Fibroblast of upper back skin (primary cell): ENCODE measurements at regions not wholly inside any gene's neighbourhood (a gene's known extent, or its start where the extent isn't known, plus 50 kb on each side); places are given as distances from the start of the nearest gene placed in this dataset.
A peak's percentile ranks its signal among the peaks of the same experiment; 100 is the strongest.

Source experiments
- DNase-seq: peaks from one replicate; pipeline ENCODE4 v3.0.0-alpha.2; 2013

DNA sequence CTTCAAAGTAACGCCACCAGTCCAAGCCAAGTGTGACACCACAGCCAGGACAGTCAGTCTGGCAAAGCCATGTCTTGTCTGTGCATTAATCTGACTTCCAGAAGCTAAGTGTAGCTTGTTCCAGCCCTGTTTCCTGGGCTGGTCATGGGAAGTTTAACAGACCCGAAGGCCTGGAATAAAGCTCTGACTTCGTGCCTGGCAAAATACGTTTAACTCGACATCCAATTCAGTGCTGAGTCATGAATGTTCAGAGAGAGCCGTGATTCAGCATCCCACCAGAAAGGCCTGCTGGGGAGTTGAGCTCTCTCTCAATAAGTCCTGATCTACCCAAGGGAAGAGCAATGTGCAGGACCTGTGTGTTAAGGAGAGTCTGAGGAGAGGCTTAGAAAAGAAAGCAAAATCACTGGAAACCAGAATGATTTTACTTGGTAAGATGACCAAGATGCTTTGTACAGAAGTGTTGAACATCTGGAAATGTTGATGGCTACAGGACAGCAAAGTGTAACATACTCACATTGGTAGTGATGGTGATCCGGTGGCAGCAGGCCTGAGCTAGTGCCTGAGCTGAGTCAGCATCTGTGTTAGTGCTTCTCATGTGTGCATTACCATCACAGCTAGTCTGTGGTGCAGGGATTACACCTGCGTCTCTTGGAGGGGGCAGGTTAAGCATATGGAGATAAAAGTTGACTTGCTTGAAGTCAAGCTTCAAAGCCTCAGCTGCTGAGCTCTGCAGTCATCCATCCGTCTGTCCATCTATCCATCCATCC is 743.7 kb upstream of the HS6ST1 start:
- peak; percentile 13 for DNase-seq

- no peak for DNase-seq
These were observed 748.4 kb upstream of the HS6ST1 start for GRCh38 chr2:129067070-129067469.

DNA sequence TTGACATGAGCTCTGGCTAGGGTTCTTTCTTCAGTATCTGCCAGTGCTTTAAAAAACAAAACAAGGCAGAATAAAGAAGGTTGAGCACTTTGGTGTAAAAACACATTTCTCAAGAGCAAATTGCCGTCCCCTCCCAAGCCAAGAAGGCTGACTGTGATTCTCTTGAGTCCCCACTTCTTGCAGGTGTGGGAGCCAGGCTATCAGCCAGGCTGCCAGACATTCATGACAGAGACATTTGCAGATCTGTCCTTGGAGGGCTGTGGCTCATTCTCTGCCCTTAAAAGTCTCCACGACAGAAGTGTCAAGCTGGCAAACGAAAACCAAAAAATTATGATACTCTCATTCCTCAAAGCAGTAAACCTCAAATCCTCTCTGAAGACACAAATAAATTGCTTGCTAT is 749.3 kb upstream of the HS6ST1 start:
- DNase-seq: no peak

- DNase-seq: no peak
These were observed 749.9 kb upstream of the HS6ST1 start for GRCh38 chr2:129068543-129068942.

GRCh38 chr2:129069875-129070594 is 751.4 kb upstream of the HS6ST1 start:
- no peak for DNase-seq

GRCh38 chr2:129070663-129071062 is 752.0 kb upstream of the HS6ST1 start:
- no peak for DNase-seq

- no peak for DNase-seq
These were observed 752.9 kb upstream of the HS6ST1 start for GRCh38 chr2:129071531-129071930.

DNA sequence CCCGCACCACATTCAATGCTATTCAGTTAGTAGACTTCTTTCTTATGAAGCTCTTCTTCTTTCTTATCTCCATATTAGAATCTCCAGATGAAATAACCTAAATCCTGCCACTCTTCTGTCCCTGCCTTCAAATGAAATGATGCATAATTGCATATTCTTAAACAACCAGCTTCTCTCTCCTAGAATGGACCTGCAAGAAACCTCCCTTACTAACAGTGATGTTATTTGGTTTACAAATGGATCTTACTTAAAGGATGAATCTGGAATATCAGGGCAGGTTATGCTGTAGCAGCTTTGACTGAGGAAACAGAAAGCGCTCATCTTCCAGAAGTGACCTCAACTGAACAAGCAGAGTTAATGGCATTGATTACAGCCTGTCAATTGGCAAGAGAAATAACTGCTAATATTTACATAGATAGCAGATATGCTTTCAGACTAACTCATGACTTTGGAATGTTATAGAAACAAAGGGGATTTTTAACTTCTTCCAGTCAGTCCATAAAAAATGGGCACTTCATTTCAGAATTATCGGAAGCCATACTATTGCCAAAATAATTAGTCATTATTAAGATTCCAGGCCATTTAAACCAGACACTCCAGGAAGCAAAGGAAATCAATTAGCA is 755.7 kb upstream of the HS6ST1 start:
- no peak for DNase-seq

GRCh38 chr2:129078548-129078947 is 759.9 kb upstream of the HS6ST1 start:
- DNase-seq: no peak

GRCh38 chr2:129080715-129081476 is 762.2 kb upstream of the HS6ST1 start:
- DNase-seq: no peak

DNA sequence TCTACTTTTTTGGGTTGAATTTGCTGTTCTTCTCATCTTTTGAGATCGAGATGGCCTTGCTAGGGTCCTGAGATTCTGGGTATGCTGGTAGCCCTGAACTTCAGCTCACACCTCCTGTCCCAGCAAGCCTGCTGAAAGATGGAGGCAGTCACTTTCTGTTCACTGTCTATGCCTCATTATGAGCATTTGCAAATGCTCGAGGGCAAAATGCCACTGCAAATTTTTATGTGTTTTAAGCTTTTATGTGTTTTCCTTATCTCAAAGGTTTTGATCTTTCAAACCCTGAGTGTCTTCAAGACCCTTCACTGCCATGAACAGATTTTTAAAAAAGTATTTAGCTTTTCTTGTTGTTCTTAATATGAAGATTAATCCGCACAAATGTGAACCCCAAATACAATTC is 766.7 kb upstream of the HS6ST1 start:
- DNase-seq: no peak

GRCh38 chr2:129087133-129087813 is 768.6 kb upstream of the HS6ST1 start:
- DNase-seq: peak; percentile 46

- no peak for DNase-seq
These were observed 773.0 kb upstream of the HS6ST1 start for GRCh38 chr2:129091620-129092019.

DNA sequence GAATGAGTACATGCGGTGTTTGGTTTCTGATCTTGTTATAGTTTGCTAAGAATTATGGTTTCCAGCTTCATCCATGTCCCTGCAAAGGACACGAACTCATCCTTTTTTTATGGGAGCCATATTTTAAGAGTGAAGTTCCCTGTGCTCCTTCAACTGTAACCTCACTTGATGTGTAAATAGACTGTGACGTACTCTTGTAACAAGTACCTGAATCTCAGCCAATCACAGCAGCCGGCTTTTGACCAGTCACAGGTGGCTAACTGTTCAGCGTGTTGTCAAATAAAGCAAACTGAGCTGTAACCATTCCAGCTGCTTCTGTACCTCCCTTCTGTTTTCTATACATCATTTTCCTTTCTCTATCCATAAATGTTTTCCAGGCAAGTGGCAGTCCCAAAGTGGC is 774.3 kb upstream of the HS6ST1 start:
- no peak for DNase-seq

DNA sequence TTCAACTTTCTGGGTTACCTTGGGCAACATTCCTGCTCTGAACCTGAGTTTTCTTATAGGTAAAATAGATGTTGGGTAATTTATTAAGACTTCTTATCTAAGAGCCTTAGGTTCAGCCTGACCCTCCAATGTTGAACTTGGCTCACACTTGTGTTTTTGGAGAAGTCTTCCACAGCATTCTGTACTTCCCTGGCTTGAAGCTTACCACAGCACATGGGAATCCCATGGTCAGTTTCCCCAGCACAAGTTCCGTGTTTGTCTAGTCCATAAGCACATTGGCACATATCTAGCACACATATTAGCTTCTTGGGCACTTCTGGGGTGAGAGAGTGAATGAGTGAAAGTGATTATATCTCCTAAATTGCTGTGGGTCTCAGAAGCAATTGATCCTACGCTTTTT is 782.5 kb upstream of the HS6ST1 start:
- no peak for DNase-seq

- DNase-seq: no peak
These were observed 785.5 kb upstream of the HS6ST1 start for GRCh38 chr2:129103936-129104878.

- DNase-seq: no peak
These were observed 793.5 kb upstream of the HS6ST1 start for GRCh38 chr2:129112181-129112580.

DNA sequence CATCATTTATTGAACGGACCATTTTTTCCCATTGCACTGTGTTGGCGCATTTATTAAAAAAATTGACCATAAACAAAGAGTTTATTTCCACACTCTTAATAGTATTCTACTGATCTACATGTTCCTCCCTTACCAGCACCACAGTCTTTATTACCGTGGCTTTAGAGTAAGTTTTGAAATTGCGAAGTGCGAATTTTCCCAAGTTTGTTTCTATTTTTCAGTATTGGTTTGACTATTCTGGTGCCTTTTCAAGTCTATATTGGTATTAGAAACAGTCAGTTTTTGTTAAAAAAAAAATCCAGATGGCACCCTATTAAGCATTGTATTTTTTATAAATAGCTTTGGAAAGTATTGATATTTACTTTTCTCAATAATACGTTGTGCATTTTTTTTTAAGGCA is 795.1 kb upstream of the HS6ST1 start:
- DNase-seq: no peak

- peak; percentile 1 for DNase-seq
These were observed 798.8 kb upstream of the HS6ST1 start for GRCh38 chr2:129117434-129117833.

GRCh38 chr2:129118296-129118695 is 799.6 kb upstream of the HS6ST1 start:
- DNase-seq: no peak

- DNase-seq: no peak
These were observed 810.4 kb upstream of the HS6ST1 start for GRCh38 chr2:129129087-129129486.
